K562 (cell line): ENCODE measurements at regions not wholly inside any gene's neighbourhood (a gene's known extent, or its start where the extent isn't known, plus 50 kb on each side); places are given as distances from the start of the nearest gene placed in this dataset.

Experiments used
- ATAC-seq: fragments of 200-7000 bp; cut with Tn5 transposase; 3 replicates; pipeline ENCODE4 v1.9.1; 2020; ENCODE audit warnings: moderate library complexity
- BruUV-seq: library from RNA; stranded (reverse); fragments of 400-500 nt; replicated peaks from 2 replicates; lab custom pipeline; 2021; lab: Mats Ljungman, UMichigan
- CTCF ChIA-PET: fragments of 300-600 bp; formaldehyde crosslinking; extraction: SDS; loops from one replicate; lab custom pipeline; 2021; ENCODE audit warnings: low intra/inter-chr PET ratio; lab: Yijun Ruan, JAX
- POLR2A ChIA-PET: fragments of 300-600, 350-650 bp; sonication (Branson Sonifier 250); formaldehyde crosslinking; extraction: SDS; loops from one replicate; lab custom pipeline; 2021; ENCODE audit warnings: antibody characterized with exemption, inconsistent platforms; lab: Yijun Ruan, JAX
- DNase-seq, 4 experiments: peaks; one replicate each; pipeline versions ENCODE4 v3.0.0 to v3.0.0-alpha.2; 2011 to 2018; ENCODE audit warnings: low spot score in 3 of 4, mixed read lengths in 3 of 4; ENCODE audit errors: extremely low read depth in 1 of 4
- FAIRE-seq: peaks from 2 replicates; lab custom pipeline; 2011; peaks lifted over from hg19 to GRCh38; lab: Jason Lieb, UNC
- H2AFZ ChIP-seq: 2 replicates; pipeline ENCODE4 v1.6.0; 2011; ENCODE audit warnings: low read depth, low read length, control low read depth, inconsistent platforms
- H3K27ac ChIP-seq: fragments of 200-600 bp; 3 replicates; pipeline ENCODE4 v1.8.0; 2011; ENCODE audit warnings: low read depth, mild to moderate bottlenecking, control low read depth, inconsistent platforms, low read length, moderate library complexity, mixed read lengths; ENCODE audit errors: extremely low read depth
- H3K27me3 ChIP-seq, 2 experiments: fragments of 300-600 bp in 1 of 2; 2 replicates in 1 of 2; 3 replicates in 1 of 2; pipeline versions ENCODE4 v1.6.0 to v1.8.0; 2011; ENCODE audit warnings: inconsistent platforms in 2 of 2, low read length in 2 of 2, mild to moderate bottlenecking in 1 of 2, mixed read lengths in 1 of 2, moderate library complexity in 1 of 2; ENCODE audit not compliant: control insufficient read depth in 2 of 2, insufficient read depth in 2 of 2
- H3K36me3 ChIP-seq: fragments of 300-600 bp; 3 replicates; pipeline ENCODE4 v1.8.0; 2011; ENCODE audit warnings: mild to moderate bottlenecking, low read length, inconsistent platforms; ENCODE audit not compliant: control insufficient read depth, insufficient read depth
- H3K4me1 ChIP-seq, 2 experiments: fragments of 200-600 bp in 1 of 2; replicated peaks in 1 of 2; 2 replicates in 1 of 2; 3 replicates in 1 of 2; pipeline versions ENCODE4 v1.5.1 to v1.8.0; 2011; ENCODE audit warnings: inconsistent platforms in 2 of 2, low read length in 2 of 2, mild to moderate bottlenecking in 1 of 2, mixed read lengths in 1 of 2, moderate library complexity in 1 of 2; ENCODE audit not compliant: control insufficient read depth in 2 of 2, insufficient read depth in 2 of 2
- H3K4me2 ChIP-seq: 2 replicates; pipeline ENCODE4 v1.6.1; 2011; ENCODE audit warnings: low read length, control low read depth, inconsistent platforms, mixed read lengths; ENCODE audit not compliant: insufficient read depth
- H3K4me3 ChIP-seq: fragments of 200-600 bp; sonication (generic), shearing (Covaris generic); 2 replicates; pipeline ENCODE4 v1.5.1; 2016; ENCODE audit warnings: control low read depth, inconsistent platforms
- H3K79me2 ChIP-seq: fragments of 200-600 bp; 3 replicates; pipeline ENCODE4 v1.8.0; 2011; ENCODE audit warnings: low read length, inconsistent platforms; ENCODE audit not compliant: control insufficient read depth, insufficient read depth
- H3K9ac ChIP-seq, 2 experiments: 2 replicates each; pipeline versions ENCODE4 v1.6.0 to v1.6.1; 2011; ENCODE audit warnings: low read depth in 2 of 2, low read length in 2 of 2, control low read depth in 1 of 2, inconsistent platforms in 1 of 2, mild to moderate bottlenecking in 1 of 2, mixed read lengths in 1 of 2; ENCODE audit not compliant: insufficient read depth in 1 of 2
- H3K9me1 ChIP-seq: one replicate; pipeline ENCODE4 v1.6.0; 2011; ENCODE audit warnings: inconsistent platforms, mild to moderate bottlenecking, low read length, moderate library complexity; ENCODE audit not compliant: control insufficient read depth, insufficient read depth
- H3K9me3 ChIP-seq: replicated peaks from 2 replicates; pipeline ENCODE4 v1.5.1; 2011; ENCODE audit warnings: low read depth, low read length, inconsistent platforms; ENCODE audit not compliant: control insufficient read depth, insufficient read depth
- H4K20me1 ChIP-seq: replicated peaks from 2 replicates; pipeline ENCODE4 v1.6.1; 2011; ENCODE audit warnings: low read length, inconsistent platforms, mixed read lengths; ENCODE audit not compliant: control insufficient read depth, insufficient read depth
- CEBPG ChIP-seq, 3 experiments: fragments of 200-800 bp in 1 of 3; sonication (Bioruptor generic) in 1 of 3; sonication (generic) in 1 of 3; formaldehyde crosslinking in 1 of 3; IDR thresholded peaks in 2 of 3; conservative IDR thresholded peaks in 1 of 3; 2 replicates each; pipeline versions ENCODE4 v1.6.1 to v1.8.0; 2016 to 2022; ENCODE audit warnings: missing compliant biosample characterization in 2 of 3, missing genetic modification characterization in 2 of 3, mild to moderate bottlenecking in 1 of 3, missing genetic modification reagents in 1 of 3
- IRF9 ChIP-seq: fragments of 450-650 bp; IDR thresholded peaks from 2 replicates; pipeline ENCODE4 v1.6.1; 2016; ENCODE audit warnings: missing biosample characterization, missing genetic modification characterization
- MNT ChIP-seq, 2 experiments: fragments of 450-650 bp; conservative IDR thresholded peaks; 2 replicates each; pipeline ENCODE4 v1.6.1; 2017; ENCODE audit warnings: mild to moderate bottlenecking in 2 of 2, moderate library complexity in 2 of 2
- MTA2 ChIP-seq: fragments of 450-650 bp; IDR thresholded peaks from 2 replicates; pipeline ENCODE4 v1.6.1; 2016; ENCODE audit warnings: low read depth
- NFE2L1 ChIP-seq: fragments of 450-650 bp; IDR thresholded peaks from 2 replicates; pipeline ENCODE4 v1.6.1; 2016; ENCODE audit warnings: missing genetic modification characterization, low read depth, mild to moderate bottlenecking, missing compliant biosample characterization, moderate library complexity, borderline replicate concordance
- POLR2G ChIP-seq: fragments of 200-400 bp; formaldehyde crosslinking; IDR thresholded peaks from 2 replicates; pipeline ENCODE4 v1.6.1; 2017; ENCODE audit warnings: low read depth, mild to moderate bottlenecking, antibody characterized with exemption, low read length, moderate library complexity
- SNRNP70 ChIP-seq: fragments of 200-400 bp; formaldehyde crosslinking; optimal IDR thresholded peaks from 2 replicates; pipeline ENCODE3; 2017; ENCODE audit warnings: low read depth, low read length
- ZBTB11 ChIP-seq, 3 experiments: fragments of 200-800 bp in 1 of 3; fragments of 250-450 bp in 1 of 3; fragments of 450-650 bp in 1 of 3; sonication (Bioruptor Pico) in 1 of 3; sonication (Bioruptor generic) in 1 of 3; formaldehyde crosslinking in 1 of 3; IDR thresholded peaks; 2 replicates each; pipeline versions ENCODE4 v1.6.1 to v1.8.0; 2016 to 2022; ENCODE audit warnings: mild to moderate bottlenecking in 2 of 3, missing genetic modification characterization in 2 of 3, missing compliant biosample characterization in 1 of 3, moderate library complexity in 1 of 3
- ZNF217 ChIP-seq: sonication (generic); formaldehyde crosslinking; IDR thresholded peaks from 2 replicates; pipeline ENCODE4 v1.8.0; 2022; ENCODE audit warnings: mild to moderate bottlenecking, missing genetic modification reagents
- WGBS: fragments of 100-300 bp; shearing (Covaris generic); methylation state at CpG from one replicate; pipeline ENCODE4 v1.1.6; 2016; ENCODE audit warnings: low coverage, mixed read lengths; ENCODE audit not compliant: insufficient coverage; ENCODE audit errors: missing lambda C conversion rate; 5-methylcytosine and 5-hydroxymethylcytosine counted together
- in situ Hi-C: fragments of 300-500 bp; cut with MboI; formaldehyde crosslinking; loops from 4 replicates; pipeline ENCODE4 v1.15.0; 2018; ENCODE audit warnings: inconsistent platforms, mixed read lengths
- intact Hi-C: fragments of 100-400 bp; cut with micrococcal nuclease; formaldehyde crosslinking; loops from 2 replicates; pipeline ENCODE4 v1.14.2; 2022

- no peak for TF ChIP-seq POLR2G
- TF ChIP-seq SNRNP70: no peak
- no peak overlapping the region for H3K4me2 ChIP-seq
Observed at GRCh38 chr1:188140958-188141357, 1312.2 kb downstream of the PLA2G4A start.

DNA sequence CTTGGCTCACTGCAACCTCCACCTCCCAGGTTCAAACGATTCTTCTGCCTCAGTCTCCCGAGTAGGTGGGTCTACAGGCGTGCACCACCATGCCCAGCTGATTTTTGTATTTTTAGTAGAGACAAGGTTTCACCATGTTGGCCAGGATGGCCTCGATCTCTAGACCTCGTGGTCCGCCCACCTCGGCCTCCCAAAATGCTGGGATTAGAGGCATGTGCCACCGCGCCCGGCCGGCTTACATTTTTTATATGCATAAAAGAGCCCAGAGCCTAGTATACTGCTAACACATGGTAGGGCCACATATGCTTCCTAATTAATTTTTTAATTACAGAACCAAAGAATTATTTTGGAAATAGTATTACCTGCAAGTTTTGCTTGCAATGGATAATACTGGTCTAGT, 1325.4 kb downstream of the PLA2G4A start:
- no peak overlapping the region for H3K27ac ChIP-seq
- ChIA-PET CTCF (no interaction called here), POLR2A (no interaction called here)
- H3K4me3 ChIP-seq: no peak overlapping the region
- no peaks in the 10 kb centered on the region for H3K9me1 ChIP-seq
- ATAC-seq (no peak), DNase-seq (no peak), FAIRE-seq (no peak)
- H3K4me2 ChIP-seq: no peak overlapping the region
- 9% methylated on average over 11 of the region's 11 CpGs for WGBS
- H2AFZ ChIP-seq: no peak overlapping the region
- H3K9me3 ChIP-seq: no peaks in the 10 kb centered on the region
- no peaks in the 10 kb centered on the region for H3K4me1 ChIP-seq
- no peaks in the 10 kb centered on the region for H3K79me2 ChIP-seq
- in situ Hi-C loops: no loop called here
- no peak overlapping the region for H3K9ac ChIP-seq
- H3K36me3 ChIP-seq: no peaks in the 10 kb centered on the region
- no peaks in the 10 kb centered on the region for H4K20me1 ChIP-seq
- no peaks in the 10 kb centered on the region for H3K27me3 ChIP-seq
- intact Hi-C loops: no loop called here
- BruUV-seq: no TSS peak
- TF ChIP-seq NFE2L1: no peak
- TF ChIP-seq ZBTB11 (CRISPR knock-in tag; IDR thresholded peaks at IDR 0.05): no peak
- TF ChIP-seq IRF9 (tag): no peak
- TF ChIP-seq CEBPG (CRISPR knock-in tag; IDR thresholded peaks at IDR 0.05): no peak
- no peak for TF ChIP-seq CEBPG (tag; conservative IDR thresholded peaks at IDR 0.05 in 1 of 2, IDR thresholded peaks at IDR 0.05 in 1 of 2)
- no peak for TF ChIP-seq MTA2
- TF ChIP-seq MNT (conservative IDR thresholded peaks at IDR 0.05): no peak
- TF ChIP-seq ZNF217 (CRISPR knock-in tag): no peak

More at GRCh38 chr1:188140958-188141357, 1312.2 kb downstream of the PLA2G4A start:
- H3K9me1 ChIP-seq: no peaks in the 10 kb centered on the region
- H4K20me1 ChIP-seq: no peaks in the 10 kb centered on the region
- H3K4me1 ChIP-seq: no peaks in the 10 kb centered on the region
- no peaks in the 10 kb centered on the region; the same call in 1 of the 2 replicates for H3K9me3 ChIP-seq
- H3K27ac ChIP-seq: no peak overlapping the region
- H3K79me2 ChIP-seq: no peaks in the 10 kb centered on the region
- in situ Hi-C loops (no loop called here), intact Hi-C loops (no loop called here)
- no peak for ATAC-seq
- no peak for DNase-seq
- H3K36me3 ChIP-seq: no peaks in the 10 kb centered on the region
- no peak for FAIRE-seq
- CTCF ChIA-PET: no interaction called here
- no peak overlapping the region for H3K9ac ChIP-seq
- H3K4me3 ChIP-seq: no peak overlapping the region
- BruUV-seq: no TSS peak
- no peaks in the 10 kb centered on the region for H3K27me3 ChIP-seq
- 0% methylated on average over 2 of the region's 2 CpGs for WGBS
- POLR2A ChIA-PET: no interaction called here
- H2AFZ ChIP-seq: no peak overlapping the region
